H1 (cell line): ENCODE measurements at regions not wholly inside any gene's neighbourhood (a gene's known extent, or its start where the extent isn't known, plus 50 kb on each side); places are given as distances from the start of the nearest gene placed in this dataset.

Experiments
- CTCF ChIA-PET: fragments of 300-600 bp; sonication (Branson Sonifier 250); formaldehyde crosslinking; loops from one replicate; lab custom pipeline; 2021; ENCODE audit not compliant: partially characterized antibody; lab: Charles Lee
- POLR2A ChIA-PET: fragments of 300-600 bp; sonication (Branson Sonifier 250); formaldehyde crosslinking; loops from one replicate; lab custom pipeline; 2021; ENCODE audit warnings: inconsistent platforms; ENCODE audit not compliant: partially characterized antibody; lab: Charles Lee
- DNase-seq, 2 experiments: peaks; one replicate each; pipeline versions ENCODE4 v3.0.0 to v3.0.0-alpha.2; 2010 to 2022; ENCODE audit warnings: low spot score in 2 of 2, low read depth in 1 of 2, mixed read lengths in 1 of 2
- FAIRE-seq: peaks from 2 replicates; lab custom pipeline; 2011; peaks lifted over from hg19 to GRCh38; lab: Jason Lieb, UNC
- H2AFZ ChIP-seq: 2 replicates; pipeline ENCODE4 v1.8.1; 2012; ENCODE audit warnings: low read length, inconsistent platforms
- H2AK5ac ChIP-seq: 2 replicates; pipeline ENCODE4 v1.6.1; 2013; ENCODE audit warnings: low read depth, low read length
- H2BK120ac ChIP-seq: replicated peaks from 2 replicates; pipeline ENCODE3; 2013; ENCODE audit warnings: low read depth, low read length, inconsistent platforms
- H2BK12ac ChIP-seq: 2 replicates; pipeline ENCODE4 v1.6.1; 2013; ENCODE audit warnings: low read depth, low read length
- H2BK15ac ChIP-seq: 2 replicates; pipeline ENCODE4 v1.6.1; 2013; ENCODE audit warnings: low read length
- H2BK20ac ChIP-seq: 2 replicates; pipeline ENCODE4 v1.6.1; 2013; ENCODE audit warnings: low read length
- H2BK5ac ChIP-seq: 2 replicates; pipeline ENCODE4 v1.6.1; 2013; ENCODE audit warnings: low read depth, low read length
- H3K14ac ChIP-seq: 2 replicates; pipeline ENCODE4 v1.6.1; 2013; ENCODE audit warnings: inconsistent platforms; ENCODE audit not compliant: insufficient read length
- H3K18ac ChIP-seq: 2 replicates; pipeline ENCODE4 v1.6.1; 2013; ENCODE audit warnings: low read length; ENCODE audit errors: extremely low read depth
- H3K23ac ChIP-seq: 2 replicates; pipeline ENCODE4 v1.6.1; 2013; ENCODE audit warnings: inconsistent platforms; ENCODE audit not compliant: insufficient read length
- H3K23me2 ChIP-seq: 2 replicates; pipeline ENCODE4 v1.6.1; 2013; ENCODE audit warnings: low read depth, low read length
- H3K27ac ChIP-seq: 2 replicates; pipeline ENCODE4 v1.6.1; 2011; ENCODE audit warnings: low read depth, low read length, inconsistent platforms
- H3K27me3 ChIP-seq, 4 experiments: replicated peaks in 1 of 4; 1 replicate in 1 of 4; 2 replicates in 3 of 4; pipeline versions ENCODE4 v1.6.1 to v1.8.1; 2011 to 2013; ENCODE audit warnings: low read length in 3 of 4, mild to moderate bottlenecking in 3 of 4, inconsistent platforms in 2 of 4, mixed read lengths in 2 of 4, moderate library complexity in 1 of 4; ENCODE audit not compliant: control insufficient read depth in 3 of 4, insufficient read depth in 3 of 4; ENCODE audit errors: extremely low read depth in 1 of 4
- H3K36me3 ChIP-seq, 4 experiments: 2 replicates each; pipeline versions ENCODE4 v1.6.1 to v1.8.1; 2011 to 2013; ENCODE audit warnings: mild to moderate bottlenecking in 4 of 4, low read length in 3 of 4, moderate library complexity in 2 of 4, control low read depth in 1 of 4, inconsistent platforms in 1 of 4; ENCODE audit not compliant: insufficient read depth in 4 of 4, control insufficient read depth in 2 of 4
- H3K4ac ChIP-seq: replicated peaks from 2 replicates; pipeline ENCODE3; 2013; ENCODE audit warnings: low read length, low read depth, mixed read lengths, inconsistent platforms; ENCODE audit not compliant: insufficient read length
- H3K4me1 ChIP-seq, 4 experiments: replicated peaks in 1 of 4; 1 replicate in 1 of 4; 2 replicates in 3 of 4; pipeline versions ENCODE4 v1.6.1 to v1.8.1; 2011 to 2013; ENCODE audit warnings: low read length in 3 of 4, inconsistent platforms in 2 of 4, mixed read lengths in 1 of 4; ENCODE audit not compliant: insufficient read depth in 4 of 4, control insufficient read depth in 3 of 4
- H3K4me2 ChIP-seq, 2 experiments: 2 replicates each; pipeline versions ENCODE4 v1.6.1 to v1.8.1; 2011 to 2013; ENCODE audit warnings: low read depth in 2 of 2, low read length in 2 of 2, control low read depth in 1 of 2, inconsistent platforms in 1 of 2, mild to moderate bottlenecking in 1 of 2; ENCODE audit not compliant: insufficient read depth in 1 of 2
- H3K4me3 ChIP-seq, 4 experiments: fragments of 200-600, 300-600 bp in 1 of 4; sonication (generic), shearing (Covaris generic), sonication (Bioruptor Twin) in 1 of 4; 2 replicates each; pipeline versions ENCODE4 v1.5.1 to v1.8.1; 2011 to 2016; ENCODE audit warnings: low read length in 4 of 4, low read depth in 3 of 4, control low read depth in 2 of 4, inconsistent platforms in 2 of 4, mild to moderate bottlenecking in 2 of 4, mixed read lengths in 1 of 4, moderate library complexity in 1 of 4; ENCODE audit not compliant: insufficient read depth in 2 of 4; ENCODE audit errors: extremely low read depth in 1 of 4
- H3K56ac ChIP-seq: replicated peaks from 2 replicates; pipeline ENCODE3; 2013; ENCODE audit warnings: low read depth, mild to moderate bottlenecking, mixed read lengths, low read length, inconsistent platforms; ENCODE audit not compliant: insufficient read length
- H3K79me1 ChIP-seq: 2 replicates; pipeline ENCODE4 v1.6.1; 2013; ENCODE audit warnings: low read depth, low read length, control low read depth
- H3K79me2 ChIP-seq, 2 experiments: 2 replicates each; pipeline versions ENCODE4 v1.6.1 to v1.8.1; 2012 to 2013; ENCODE audit warnings: low read length in 2 of 2, mild to moderate bottlenecking in 2 of 2, inconsistent platforms in 1 of 2; ENCODE audit not compliant: insufficient read depth in 2 of 2, control insufficient read depth in 1 of 2
- H3K9ac ChIP-seq, 4 experiments: replicated peaks in 1 of 4; 1 replicate in 1 of 4; 2 replicates in 3 of 4; pipeline versions ENCODE4 v1.6.1 to v1.8.1; 2011 to 2013; ENCODE audit warnings: low read depth in 3 of 4, low read length in 3 of 4, control low read depth in 2 of 4, mild to moderate bottlenecking in 2 of 4, moderate library complexity in 2 of 4, inconsistent platforms in 1 of 4; ENCODE audit errors: extremely low read depth in 1 of 4
- H3K9me3 ChIP-seq, 2 experiments: 2 replicates each; pipeline versions ENCODE4 v1.6.1 to v1.8.1; 2012 to 2013; ENCODE audit warnings: mild to moderate bottlenecking in 2 of 2, moderate library complexity in 2 of 2, control low read depth in 1 of 2, inconsistent platforms in 1 of 2, low read depth in 1 of 2, low read length in 1 of 2, mixed read lengths in 1 of 2; ENCODE audit not compliant: insufficient read depth in 2 of 2
- H4K20me1 ChIP-seq, 2 experiments: replicated peaks in 1 of 2; 2 replicates each; pipeline versions ENCODE3 to v1.8.1; 2011 to 2013; ENCODE audit warnings: inconsistent platforms in 2 of 2, low read length in 2 of 2, mild to moderate bottlenecking in 1 of 2; ENCODE audit not compliant: insufficient read depth in 2 of 2, control insufficient read depth in 1 of 2
- H4K5ac ChIP-seq: 2 replicates; pipeline ENCODE4 v1.6.1; 2013; ENCODE audit warnings: low read length, low read depth, mixed read lengths, inconsistent platforms; ENCODE audit not compliant: insufficient read length
- H4K8ac ChIP-seq: 2 replicates; pipeline ENCODE4 v1.8.0; 2013; ENCODE audit warnings: mild to moderate bottlenecking, moderate library complexity, low read length, inconsistent platforms; ENCODE audit not compliant: insufficient read depth; ENCODE audit errors: extremely low read depth
- H4K91ac ChIP-seq: replicated peaks from 2 replicates; pipeline ENCODE3; 2013; ENCODE audit warnings: low read length, mixed read lengths, inconsistent platforms; ENCODE audit not compliant: insufficient read length
- ATF2 ChIP-seq: IDR thresholded peaks from 2 replicates; pipeline ENCODE4 v1.6.1; 2012; ENCODE audit warnings: low read length, inconsistent platforms
- CHD1 ChIP-seq: IDR thresholded peaks from 2 replicates; pipeline ENCODE4 v1.6.1; 2012; ENCODE audit warnings: low read depth, low read length, improper control_type of control experiment
- CTCF ChIP-seq, 3 experiments: IDR thresholded peaks; 1 replicate in 2 of 3; 2 replicates in 1 of 3; pipeline versions ENCODE4 v1.5.1 to v1.6.1; 2011; ENCODE audit warnings: low read length in 3 of 3, mild to moderate bottlenecking in 3 of 3, inconsistent platforms in 2 of 3, low read depth in 1 of 3, moderate library complexity in 1 of 3; ENCODE audit not compliant: insufficient read depth in 1 of 3; ENCODE audit errors: control extremely low read depth in 1 of 3
- GABPA ChIP-seq: IDR thresholded peaks from 2 replicates; pipeline ENCODE4 v1.6.1; 2011; ENCODE audit warnings: mild to moderate bottlenecking, low read length, moderate library complexity, borderline replicate concordance; ENCODE audit not compliant: insufficient read depth
- KDM4A ChIP-seq: IDR thresholded peaks from one replicate; pipeline ENCODE4 v1.7.1; 2012; ENCODE audit warnings: low read depth, mild to moderate bottlenecking, moderate library complexity, low read length, inconsistent platforms; ENCODE audit not compliant: severe bottlenecking
- MAX ChIP-seq: IDR thresholded peaks from 2 replicates; pipeline ENCODE4 v1.6.1; 2012; ENCODE audit warnings: inconsistent platforms
- PHF8 ChIP-seq: fragments of 200-600 bp; sonication (generic); conservative IDR thresholded peaks from 2 replicates; pipeline ENCODE4 v1.7.1; 2012; ENCODE audit warnings: low read depth, mild to moderate bottlenecking, inconsistent platforms, low read length, moderate library complexity
- SIX5 ChIP-seq: IDR thresholded peaks from 2 replicates; pipeline ENCODE4 v1.6.1; 2011; ENCODE audit warnings: mild to moderate bottlenecking, low read depth, low read length
- SUZ12 ChIP-seq: fragments of 200-600 bp; sonication (generic); IDR thresholded peaks from 2 replicates; pipeline ENCODE4 v1.6.1; 2012; ENCODE audit warnings: mild to moderate bottlenecking, inconsistent platforms, low read length, moderate library complexity, mixed read lengths
- TAF1 ChIP-seq: IDR thresholded peaks from 2 replicates; pipeline ENCODE4 v1.6.1; 2011; ENCODE audit warnings: mild to moderate bottlenecking, low read depth, low read length
- WGBS, 2 experiments: shearing (Covaris generic) in 1 of 2; methylation state at CpG; one replicate each; pipeline versions ENCODE4 v1.1.6 to v1.1.7; 2013 to 2015; ENCODE audit warnings: low lambda C conversion rate in 2 of 2, mixed read lengths in 2 of 2, inconsistent platforms in 1 of 2, low coverage in 1 of 2, missing lambda C conversion rate in 1 of 2; ENCODE audit not compliant: insufficient replicate concordance in 2 of 2, insufficient coverage in 1 of 2, insufficient read length in 1 of 2; ENCODE audit errors: extremely low coverage in 1 of 2, missing lambda C conversion rate in 1 of 2; 5-methylcytosine and 5-hydroxymethylcytosine counted together

GRCh38 chr4:165766976-165767375, 106.1 kb upstream of the TLL1 start:
- H3K9me3 ChIP-seq, result no peaks in the 10 kb centered on the region
- FAIRE-seq (no peak), DNase-seq (no peak)
- H3K27me3 ChIP-seq, result peaks cover 0 to 1% (median 0%) of the 10 kb centered on the region in 4 experiments; a peak in 1 of 7 replicates
- no peak overlapping the region for H2AFZ ChIP-seq
- H2BK5ac ChIP-seq, result no peak overlapping the region
- no peaks in the 10 kb centered on the region for H3K79me1 ChIP-seq
- no peak overlapping the region for H2BK120ac ChIP-seq
- no peak overlapping the region for H3K56ac ChIP-seq
- H4K20me1 ChIP-seq, result no peaks in the 10 kb centered on the region
- H3K4me3 ChIP-seq, result no peak overlapping the region
- 87% methylated on average over 2 of the region's 2 CpGs; no CpG with 5 or more reads in 1 of the 2 experiments for WGBS, 2 experiments
- H3K14ac ChIP-seq, result no peak overlapping the region
- no peak overlapping the region for H3K4ac ChIP-seq
- ChIA-PET CTCF (no interaction called here), POLR2A (no interaction called here)
- H2AK5ac ChIP-seq, result no peak overlapping the region
- no peaks in the 10 kb centered on the region for H3K79me2 ChIP-seq
- H4K5ac ChIP-seq, result no peak overlapping the region
- no peak overlapping the region for H3K9ac ChIP-seq
- H3K23ac ChIP-seq, result no peak overlapping the region
- H2BK20ac ChIP-seq, result no peak overlapping the region
- no peak overlapping the region for H4K91ac ChIP-seq
- no peak overlapping the region for H3K4me2 ChIP-seq
- H2BK15ac ChIP-seq, result no peak overlapping the region
- no peak overlapping the region for H4K8ac ChIP-seq
- H3K36me3 ChIP-seq, result no peaks in the 10 kb centered on the region
- H3K23me2 ChIP-seq, result no peaks in the 10 kb centered on the region
- no peak overlapping the region for H3K18ac ChIP-seq
- H2BK12ac ChIP-seq, result no peak overlapping the region
- no peaks in the 10 kb centered on the region for H3K4me1 ChIP-seq
- H3K27ac ChIP-seq, result no peak overlapping the region
- no peak for TF ChIP-seq GABPA
- TF ChIP-seq PHF8, result no peak
- no peak for TF ChIP-seq SIX5
- no peak for TF ChIP-seq SUZ12
- TF ChIP-seq KDM4A, result no peak
- no peak for TF ChIP-seq TAF1
- no peak for TF ChIP-seq ATF2
- TF ChIP-seq CTCF (IDR thresholded peaks at IDR 0.05; ENCODE audit: control extremely low read depth in 1 of 3, insufficient read depth in 1 of 3, low read depth in 1 of 3, low read length in 3 of 3), result no peak
- no peak for TF ChIP-seq MAX
- no peak for TF ChIP-seq CHD1
